Bronchial epithelial cell (primary cell): ENCODE measurements at regions not wholly inside any gene's neighbourhood (a gene's known extent, or its start where the extent isn't known, plus 50 kb on each side); places are given as distances from the start of the nearest gene placed in this dataset.
A peak's percentile ranks its signal among the peaks of the same experiment; 100 is the strongest.
"Not testable (repeated sequence)": the region's sequence is repeated elsewhere in the genome, so short reads cannot be mapped to it uniquely, and the experiment has no call there.

Source experiments
- DNase-seq: peaks from one replicate; pipeline ENCODE4 v3.0.0-alpha.2; 2010; ENCODE audit warnings: low read depth
- FAIRE-seq: peaks from 2 replicates; lab custom pipeline; 2011; peaks lifted over from hg19 to GRCh38; lab: Jason Lieb, UNC
- H3K27me3 ChIP-seq: 2 replicates; pipeline ENCODE4 v1.5.1; 2011; ENCODE audit warnings: low read length; ENCODE audit not compliant: control insufficient read depth, insufficient read depth
- H3K36me3 ChIP-seq: 2 replicates; pipeline ENCODE4 v1.5.1; 2011; ENCODE audit warnings: low read length; ENCODE audit not compliant: control insufficient read depth, insufficient read depth
- H3K4me3 ChIP-seq: 2 replicates; pipeline ENCODE4 v1.5.1; 2011; ENCODE audit warnings: mild to moderate bottlenecking, low read depth, low read length, control low read depth
- CTCF ChIP-seq: IDR thresholded peaks from 2 replicates; pipeline ENCODE4 v1.5.1; 2011; ENCODE audit warnings: mild to moderate bottlenecking, moderate library complexity, low read length, control low read depth, inconsistent platforms; ENCODE audit not compliant: insufficient read depth, severe bottlenecking

GRCh38 chr7:152594801-152595200 is 81.1 kb downstream of the XRCC2 start:
- no peak for FAIRE-seq
- H3K36me3 ChIP-seq = no peaks in the 10 kb centered on the region
- no peaks in the 10 kb centered on the region for H3K27me3 ChIP-seq

GRCh38 chr7:152591976-152592375 is 84.0 kb downstream of the XRCC2 start:
- TF ChIP-seq CTCF = no peak
- no peaks in the 10 kb centered on the region for H3K27me3 ChIP-seq
- no peak overlapping the region for H3K4me3 ChIP-seq
- FAIRE-seq = no peak
- H3K36me3 ChIP-seq = no peaks in the 10 kb centered on the region
- DNase-seq = no peak

More at GRCh38 chr7:152594801-152595200, 81.1 kb downstream of the XRCC2 start:
- TF ChIP-seq CTCF = no peak
- no peak overlapping the region for H3K4me3 ChIP-seq
- DNase-seq = no peak

- Histone ChIP-seq H3K36me3 (no peaks in the 10 kb centered on the region), H3K27me3 (no peaks in the 10 kb centered on the region), H3K4me3 (no peak overlapping the region)
- no peak for DNase-seq
- FAIRE-seq = no peak
- TF ChIP-seq CTCF = no peak
These were observed 85.5 kb downstream of the XRCC2 start for GRCh38 chr7:152590481-152590880.

- FAIRE-seq, H3K27me3 ChIP-seq, H3K4me3 ChIP-seq, H3K36me3 ChIP-seq, DNase-seq: not testable (repeated sequence)
These were observed 86.1 kb downstream of the XRCC2 start for GRCh38 chr7:152589821-152590220.

- no peak for FAIRE-seq
- H3K36me3 ChIP-seq = no peaks in the 10 kb centered on the region
- DNase-seq = peak; percentile 51
- H3K27me3 ChIP-seq = no peaks in the 10 kb centered on the region
- no peak overlapping the region for H3K4me3 ChIP-seq
- TF ChIP-seq CTCF = no peak
These were observed 87.6 kb downstream of the XRCC2 start for GRCh38 chr7:152588350-152588749.

- Histone ChIP-seq H3K4me3 (no peak overlapping the region), H3K27me3 (no peaks in the 10 kb centered on the region), H3K36me3 (no peaks in the 10 kb centered on the region)
- DNase-seq (no peak), FAIRE-seq (no peak)
- no peak for TF ChIP-seq CTCF
These were observed 88.6 kb downstream of the XRCC2 start for GRCh38 chr7:152587366-152587765.
